HG03196 (cell line): ENCODE measurements at regions not wholly inside any gene's neighbourhood (a gene's known extent, or its start where the extent isn't known, plus 50 kb on each side); places are given as distances from the start of the nearest gene placed in this dataset.

Experiments
- ATAC-seq: cut with Tn5 transposase; IDR thresholded peaks from one replicate; pipeline ENCODE4 v1.9.1; 2021; ENCODE audit not compliant: unreplicated experiment

- no peak for ATAC-seq
Observed at GRCh38 chr1:239221656-239222055, 164.7 kb upstream of the CHRM3 start.

- ATAC-seq, result no peak
Observed at GRCh38 chr1:239219679-239220078, 166.7 kb upstream of the CHRM3 start.

DNA sequence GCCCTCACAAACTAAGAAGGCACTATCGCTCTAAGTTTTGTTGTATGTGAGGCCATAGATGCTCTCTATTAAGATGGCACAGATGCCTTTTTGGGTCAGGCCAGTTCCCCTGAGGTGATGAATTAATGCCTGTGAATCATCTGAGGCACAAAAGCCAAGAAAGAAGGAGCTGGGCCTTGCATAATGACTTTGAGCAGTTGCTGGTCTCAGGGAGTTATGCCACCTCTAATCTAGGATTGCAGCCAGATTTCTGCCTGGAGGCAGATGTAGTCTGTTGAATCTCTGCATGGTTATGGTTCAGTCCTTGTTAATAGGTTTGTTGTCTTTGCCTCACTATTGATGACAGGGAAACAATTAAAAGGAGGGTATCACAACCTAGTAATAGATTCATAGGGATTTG is 168.1 kb upstream of the CHRM3 start:
- ATAC-seq, result no peak

DNA sequence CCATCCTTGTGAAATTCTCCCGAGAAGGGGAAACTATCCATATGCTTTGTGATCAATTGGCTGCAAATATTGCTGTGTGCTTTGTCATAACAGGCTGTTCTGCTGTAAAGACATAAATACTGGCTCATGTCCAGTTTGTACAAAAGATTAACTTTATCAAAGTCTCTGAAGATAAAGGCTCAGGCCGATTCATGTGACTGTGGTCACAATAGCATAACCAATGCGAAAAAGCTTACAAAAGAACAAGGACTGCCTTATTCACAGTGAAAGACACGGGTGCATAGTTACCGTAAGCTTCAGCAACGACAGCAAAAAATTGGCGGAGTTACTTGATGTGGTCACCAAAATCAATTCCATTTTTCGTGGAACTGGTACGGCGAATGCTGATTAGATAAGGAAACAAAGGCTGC is 173.6 kb upstream of the CHRM3 start:
- ATAC-seq, result no peak

GRCh38 chr1:239209591-239209990 is 176.8 kb upstream of the CHRM3 start:
- ATAC-seq, result no peak

DNA sequence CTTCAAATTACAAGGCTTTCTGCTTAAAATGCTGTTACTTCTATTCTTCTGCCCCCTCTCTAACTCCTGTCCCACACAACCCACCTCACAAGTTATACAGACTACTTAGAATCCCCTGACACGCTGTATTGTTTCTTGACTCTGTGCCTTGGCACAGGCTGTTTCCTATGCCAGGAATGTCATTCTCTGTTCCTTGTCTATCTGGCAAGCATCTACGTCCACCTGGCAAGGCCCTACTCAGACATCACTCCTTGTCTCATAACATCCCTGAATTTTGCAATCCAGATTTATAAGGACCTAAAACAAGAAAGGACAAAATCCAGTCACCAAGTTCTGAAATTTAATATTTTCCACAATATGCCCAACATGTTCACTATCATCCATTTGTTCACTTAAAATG is 182.0 kb upstream of the CHRM3 start:
- no peak for ATAC-seq

DNA sequence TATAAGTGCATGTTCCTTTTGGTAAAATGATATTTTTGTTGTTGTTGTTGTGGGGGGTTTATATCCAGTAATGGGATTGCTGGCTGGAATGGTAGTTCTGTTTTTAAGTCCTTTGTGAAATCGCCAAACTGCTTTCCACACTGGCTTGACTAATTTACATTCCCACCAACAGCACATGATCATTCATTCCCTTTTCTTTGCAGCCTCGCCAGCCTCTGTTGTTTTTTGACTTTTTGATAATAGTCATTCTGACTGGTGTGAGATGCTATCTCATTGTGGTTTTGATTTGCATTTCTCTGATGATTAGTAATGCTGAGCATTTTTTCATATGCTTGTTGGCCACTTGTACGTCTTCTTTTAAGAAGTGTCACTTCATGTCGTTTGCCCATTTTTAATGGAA is 188.5 kb upstream of the CHRM3 start:
- ATAC-seq, result no peak

GRCh38 chr1:239189998-239190512 is 196.3 kb upstream of the CHRM3 start:
- ATAC-seq, result no peak

GRCh38 chr1:239186487-239186886 is 199.9 kb upstream of the CHRM3 start:
- no peak for ATAC-seq

- ATAC-seq, result no peak
Observed at GRCh38 chr1:239185245-239185619, 201.1 kb upstream of the CHRM3 start.

DNA sequence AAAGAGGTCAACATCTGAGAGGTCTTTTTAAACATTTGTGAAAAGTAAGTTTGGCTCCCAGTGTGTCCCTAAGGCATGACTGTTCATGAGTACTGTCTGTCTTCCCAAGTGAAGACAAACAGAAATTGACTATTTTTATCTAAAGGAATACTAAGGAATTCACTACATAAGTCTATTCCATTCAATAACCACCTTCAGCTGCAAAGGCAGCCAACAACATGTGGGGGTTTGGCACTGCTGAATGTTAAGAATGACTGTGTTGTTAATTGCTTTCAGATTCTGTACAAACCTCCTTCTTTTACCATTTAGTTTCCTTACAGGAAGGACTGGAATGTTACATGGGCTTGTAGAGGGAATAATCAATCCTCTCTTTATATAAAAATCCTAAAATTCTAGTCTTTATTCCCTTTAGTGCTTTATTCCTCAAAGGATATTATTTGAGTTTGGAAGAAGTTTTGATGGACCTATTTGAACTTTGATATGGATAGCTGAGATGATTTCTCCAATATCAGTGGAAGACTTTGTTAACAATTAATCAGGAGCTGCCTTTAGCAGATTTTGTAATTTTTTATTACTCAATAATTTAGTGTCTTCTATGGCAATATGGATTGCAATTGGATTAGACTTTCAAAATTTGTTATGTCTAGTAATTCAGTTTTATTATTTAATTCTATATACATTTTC is 201.7 kb upstream of the CHRM3 start:
- no peak for ATAC-seq

- ATAC-seq, result no peak
Observed at GRCh38 chr1:239178961-239179360, 207.4 kb upstream of the CHRM3 start.

- ATAC-seq, result no peak
Observed at GRCh38 chr1:239174880-239175279, 211.5 kb upstream of the CHRM3 start.

DNA sequence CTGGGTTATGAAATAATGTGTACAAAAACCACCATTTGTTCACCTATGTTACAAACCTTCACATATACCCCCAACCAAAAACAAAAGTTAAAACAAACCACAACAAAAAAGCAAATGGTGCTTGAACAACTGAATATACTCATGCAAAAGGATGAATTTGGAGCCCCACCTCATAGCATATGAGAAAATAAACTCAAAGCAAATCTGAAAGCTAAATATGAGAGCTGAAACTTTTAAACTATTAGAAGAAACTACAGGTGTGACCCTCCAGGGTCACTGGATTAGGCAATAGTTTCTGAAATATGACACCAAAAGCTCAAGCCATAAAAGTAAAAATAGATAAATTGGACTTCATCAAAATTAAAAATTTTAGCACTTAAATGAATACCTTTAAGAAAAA is 215.5 kb upstream of the CHRM3 start:
- no peak for ATAC-seq

GRCh38 chr1:239169276-239169675 is 217.1 kb upstream of the CHRM3 start:
- no peak for ATAC-seq

- no peak for ATAC-seq
Observed at GRCh38 chr1:239164451-239165180, 221.8 kb upstream of the CHRM3 start.

DNA sequence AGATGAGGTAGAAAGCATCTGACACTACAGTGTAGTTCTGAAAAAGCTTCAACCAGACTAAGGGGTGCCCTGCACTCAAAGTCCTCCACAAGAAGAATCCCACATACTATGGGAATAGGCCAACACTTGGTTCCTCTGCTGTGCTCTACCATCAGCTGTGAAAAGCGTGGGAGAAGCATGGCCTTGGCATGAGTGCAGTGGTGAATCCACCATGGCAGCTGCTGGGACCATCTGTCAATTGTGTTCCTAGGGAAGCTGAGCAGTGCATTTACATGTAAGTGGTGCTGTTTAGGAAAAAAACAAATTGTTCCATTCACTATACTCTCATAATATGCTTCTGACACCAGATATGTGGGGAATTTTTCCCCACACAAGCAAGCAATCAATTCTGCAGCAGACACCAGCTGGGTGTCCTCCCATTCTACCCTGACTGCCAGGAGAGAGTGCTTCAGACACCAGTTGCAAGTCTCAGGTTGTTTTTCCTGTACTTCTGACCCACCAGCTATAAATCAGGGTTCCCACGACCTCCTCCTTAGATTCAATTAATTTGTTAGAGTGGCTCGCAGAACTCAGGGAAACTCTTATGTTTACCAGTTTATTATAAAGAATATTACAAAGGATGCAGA is 230.8 kb upstream of the CHRM3 start:
- ATAC-seq, result no peak

GRCh38 chr1:239151937-239152336 is 234.4 kb upstream of the CHRM3 start:
- no peak for ATAC-seq

DNA sequence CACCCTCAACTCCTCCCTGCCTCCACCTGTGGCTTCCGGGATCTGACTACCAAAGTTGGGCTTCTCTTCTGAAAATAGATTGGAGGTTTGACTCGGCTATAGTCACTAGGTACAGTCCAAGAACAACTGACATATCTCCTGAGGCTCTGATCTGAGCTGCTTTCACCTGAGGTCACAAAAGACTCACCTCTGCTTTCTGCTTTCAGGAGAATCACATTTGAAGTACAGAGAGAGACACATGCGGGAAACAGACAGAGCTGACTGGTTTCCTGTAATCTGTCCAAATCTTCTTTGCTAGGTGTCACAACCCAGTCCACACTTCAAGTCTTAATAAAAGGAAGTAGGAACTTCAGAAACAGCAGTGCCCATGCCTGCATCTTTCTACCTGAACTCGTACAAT is 245.4 kb upstream of the CHRM3 start:
- ATAC-seq, result no peak

- no peak for ATAC-seq
Observed at GRCh38 chr1:239139801-239140200, 246.6 kb upstream of the CHRM3 start.

- no peak for ATAC-seq
Observed at GRCh38 chr1:239128541-239128940, 257.8 kb upstream of the CHRM3 start.

- no peak for ATAC-seq
Observed at GRCh38 chr1:239126884-239127283, 259.5 kb upstream of the CHRM3 start.
